ENCODE measurements at regions not wholly inside any gene's neighbourhood (a gene's known extent, or its start where the extent isn't known, plus 50 kb on each side); places are given as distances from the start of the nearest gene placed in this dataset.

DNA sequence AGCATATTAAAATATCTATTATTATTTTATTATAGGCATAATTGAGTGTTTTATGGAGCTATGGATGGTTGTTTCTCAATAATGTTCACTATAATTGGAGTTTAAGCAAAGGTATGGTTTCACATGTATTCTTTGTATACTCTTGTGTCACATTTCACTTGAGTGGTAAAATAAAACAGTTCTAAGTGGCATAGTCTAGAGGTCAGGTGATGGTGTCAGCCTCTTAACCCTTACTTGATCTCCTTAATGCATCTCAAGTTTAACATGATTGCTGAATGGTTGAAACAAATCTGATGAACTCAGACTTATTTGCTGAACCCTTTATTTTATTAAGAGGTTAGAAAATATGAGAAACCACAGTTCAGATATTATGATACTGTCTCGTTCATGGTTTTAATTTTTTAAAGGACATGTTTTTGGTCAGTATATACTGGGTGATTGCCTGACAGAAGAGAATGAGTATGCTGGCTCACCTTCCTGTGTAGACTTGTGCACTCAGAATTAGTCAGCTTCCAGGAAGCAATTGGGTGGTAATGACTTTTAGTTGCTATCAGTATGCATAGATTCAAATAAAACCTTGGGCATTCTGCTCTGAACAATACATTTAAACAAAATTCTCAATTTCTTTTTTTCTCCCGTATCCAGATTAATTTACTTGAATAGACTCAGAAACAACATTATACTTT is 464.6 kb downstream of the PCNX1 start (continued):
- no peak for TF ChIP-seq CTCF (IDR thresholded peaks at IDR 0.05; ENCODE audit: poor library complexity, severe bottlenecking)

DNA sequence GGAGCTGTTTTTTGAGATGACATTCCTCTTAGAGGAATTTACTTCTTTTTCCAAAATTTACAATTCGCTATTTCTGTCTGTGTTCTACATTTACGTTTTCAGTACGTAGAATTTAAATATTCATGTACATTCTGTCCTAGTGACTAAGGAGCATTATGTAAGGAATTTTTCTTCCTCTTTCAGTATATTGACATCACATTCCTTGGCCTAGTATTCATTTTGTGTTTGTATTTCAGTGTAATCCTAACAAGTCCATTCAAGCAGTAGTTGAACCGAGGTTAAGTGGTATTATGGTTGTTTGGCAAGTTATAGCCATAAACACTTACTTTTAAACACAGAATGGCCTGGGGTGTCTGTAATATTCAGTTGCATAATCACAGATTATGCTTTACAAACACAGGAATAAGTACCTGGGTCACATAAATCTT is 465.2 kb downstream of the PCNX1 start:
- Histone ChIP-seq H3K79me2 (replicated peaks; ENCODE audit: insufficient read depth, low read length) (peaks cover 4% of the 10 kb centered on the region), H3K4me3 (ENCODE audit: low read length) (no peak overlapping the region), H2AFZ (ENCODE audit: low read depth, low read length) (no peak overlapping the region), H3K9me3 (ENCODE audit: low read length) (no peaks in the 10 kb centered on the region), H3K36me3 (ENCODE audit: insufficient read depth, low read length) (no peaks in the 10 kb centered on the region), H3F3A (ENCODE audit: insufficient read depth, low read length, poor library complexity, severe bottlenecking) (no peaks in the 10 kb centered on the region), H4K20me1 (ENCODE audit: insufficient read depth) (no peaks in the 10 kb centered on the region), H3K27ac (ENCODE audit: low read length) (no peak overlapping the region), H3K4me2 (ENCODE audit: low read length) (no peak overlapping the region), H3K9ac (ENCODE audit: low read length) (no peak overlapping the region), H3K27me3 (ENCODE audit: insufficient read depth, low read depth, low read length) (no peaks in the 10 kb centered on the region), H3K9me2 (ENCODE audit: insufficient read depth, low read length) (no peaks in the 10 kb centered on the region)
- TF ChIP-seq EP300 (conservative IDR thresholded peaks at IDR 0.05; ENCODE audit: poor library complexity, severe bottlenecking) (no peak), RAD21 (conservative IDR thresholded peaks at IDR 0.05) (no peak), TAF1 (IDR thresholded peaks at IDR 0.05; ENCODE audit: low read depth) (no peak)

- H2AFZ ChIP-seq (ENCODE audit: low read depth, low read length): no peak overlapping the region
- no peak overlapping the region for H3K4me2 ChIP-seq (ENCODE audit: low read length)
- H3K79me2 ChIP-seq (replicated peaks; ENCODE audit: insufficient read depth, low read length): peaks cover 4% of the 10 kb centered on the region
Measured at GRCh38 chr14:71373773-71374172, 466.5 kb downstream of the PCNX1 start.

More at GRCh38 chr14:71373773-71374172, 466.5 kb downstream of the PCNX1 start:
- Histone ChIP-seq H3K9me3 (ENCODE audit: low read length) (no peaks in the 10 kb centered on the region), H3K27ac (ENCODE audit: low read length) (no peak overlapping the region), H3K9ac (ENCODE audit: low read length) (no peak overlapping the region), H3K27me3 (ENCODE audit: insufficient read depth, low read depth, low read length) (no peaks in the 10 kb centered on the region), H3F3A (ENCODE audit: insufficient read depth, low read length, poor library complexity, severe bottlenecking) (no peaks in the 10 kb centered on the region), H4K20me1 (ENCODE audit: insufficient read depth) (no peaks in the 10 kb centered on the region), H3K9me2 (ENCODE audit: insufficient read depth, low read length) (no peaks in the 10 kb centered on the region), H3K4me3 (ENCODE audit: low read length) (no peak overlapping the region), H3K36me3 (ENCODE audit: insufficient read depth, low read length) (no peaks in the 10 kb centered on the region)
- TF ChIP-seq POLR2AphosphoS5 (IDR thresholded peaks at IDR 0.05) (no peak), TAF1 (IDR thresholded peaks at IDR 0.05; ENCODE audit: low read depth) (no peak), REST (IDR thresholded peaks at IDR 0.05; ENCODE audit: borderline replicate concordance) (no peak), CTCF (IDR thresholded peaks at IDR 0.05; ENCODE audit: poor library complexity, severe bottlenecking) (no peak), SMC3 (conservative IDR thresholded peaks at IDR 0.05; ENCODE audit: poor library complexity) (no peak), EZH2 (IDR thresholded peaks at IDR 0.05; ENCODE audit: borderline replicate concordance, insufficient read depth, low read length, poor library complexity, severe bottlenecking) (no peak), MXI1 (conservative IDR thresholded peaks at IDR 0.05; ENCODE audit: poor library complexity, severe bottlenecking) (no peak), RAD21 (conservative IDR thresholded peaks at IDR 0.05) (no peak), EP300 (conservative IDR thresholded peaks at IDR 0.05; ENCODE audit: poor library complexity, severe bottlenecking) (no peak)
